Panc1 (cell line): ENCODE measurements at regions not wholly inside any gene's neighbourhood (a gene's known extent, or its start where the extent isn't known, plus 50 kb on each side); places are given as distances from the start of the nearest gene placed in this dataset.

Source experiments
- CTCF ChIP-seq: fragments of 450-650 bp; IDR thresholded peaks from 2 replicates; pipeline ENCODE4 v1.5.1; 2017; ENCODE audit warnings: mild to moderate bottlenecking
- POLR2AphosphoS5 ChIP-seq: IDR thresholded peaks from 2 replicates; pipeline ENCODE4 v1.6.1; 2012; ENCODE audit warnings: mild to moderate bottlenecking, low read depth, low read length, moderate library complexity
- REST ChIP-seq, 2 experiments: IDR thresholded peaks; 2 replicates each; pipeline ENCODE4 v1.6.1; 2011 to 2012; ENCODE audit warnings: low read depth in 2 of 2, control low read depth in 1 of 2, low read length in 1 of 2, mild to moderate bottlenecking in 1 of 2, moderate library complexity in 1 of 2; ENCODE audit not compliant: insufficient read depth in 1 of 2
- SIN3A ChIP-seq: IDR thresholded peaks from 2 replicates; pipeline ENCODE4 v1.6.1; 2012; ENCODE audit warnings: low read depth, mild to moderate bottlenecking, low read length, moderate library complexity, borderline replicate concordance; ENCODE audit not compliant: insufficient read depth
- TCF7L2 ChIP-seq: IDR thresholded peaks from 2 replicates; pipeline ENCODE4 v1.6.1; 2011; ENCODE audit warnings: mild to moderate bottlenecking, low read depth, low read length, inconsistent platforms

GRCh38 chr15:79156704-79157375 is 66.3 kb upstream of the RASGRF1 start:
- TF ChIP-seq CTCF (no peak), REST (IDR thresholded peaks at IDR 0.05; ENCODE audit: insufficient read depth in 1 of 2, low read depth in 2 of 2, low read length in 1 of 2) (no peak), SIN3A (no peak), POLR2AphosphoS5 (no peak), TCF7L2 (no peak)
